GM06990 (cell line): ENCODE measurements at regions not wholly inside any gene's neighbourhood (a gene's known extent, or its start where the extent isn't known, plus 50 kb on each side); places are given as distances from the start of the nearest gene placed in this dataset.

Experiments used
- DNase-seq: peaks from one replicate; pipeline ENCODE4 v3.0.0-alpha.2; 2011; ENCODE audit not compliant: insufficient read length; ENCODE audit errors: extremely low read depth
- H3K27me3 ChIP-seq: replicated peaks from 2 replicates; pipeline ENCODE4 v1.6.0; 2011; ENCODE audit warnings: low read length; ENCODE audit not compliant: control insufficient read depth, insufficient read depth
- H3K36me3 ChIP-seq: 2 replicates; pipeline ENCODE4 v1.5.1; 2011; ENCODE audit warnings: low read length; ENCODE audit not compliant: control insufficient read depth, insufficient read depth
- H3K4me3 ChIP-seq: replicated peaks from 2 replicates; pipeline ENCODE4 v1.5.1; 2011; ENCODE audit warnings: low read depth, mild to moderate bottlenecking, control low read depth, low read length
- TF ChIP-seq, protein P1 (sequence below): IDR thresholded peaks from 2 replicates; pipeline ENCODE4 v1.5.1; 2011; ENCODE audit warnings: low read length, control low read depth, mild to moderate bottlenecking, inconsistent platforms; ENCODE audit not compliant: insufficient read depth, poor library complexity, severe bottlenecking

GRCh38 chr3:29195056-29195455, 85.8 kb upstream of the RBMS3 start:
- Histone ChIP-seq H3K36me3 (no peaks in the 10 kb centered on the region), H3K27me3 (no peaks in the 10 kb centered on the region), H3K4me3 (no peak overlapping the region)
- no peak for DNase-seq
- TF ChIP-seq, protein P1, sequence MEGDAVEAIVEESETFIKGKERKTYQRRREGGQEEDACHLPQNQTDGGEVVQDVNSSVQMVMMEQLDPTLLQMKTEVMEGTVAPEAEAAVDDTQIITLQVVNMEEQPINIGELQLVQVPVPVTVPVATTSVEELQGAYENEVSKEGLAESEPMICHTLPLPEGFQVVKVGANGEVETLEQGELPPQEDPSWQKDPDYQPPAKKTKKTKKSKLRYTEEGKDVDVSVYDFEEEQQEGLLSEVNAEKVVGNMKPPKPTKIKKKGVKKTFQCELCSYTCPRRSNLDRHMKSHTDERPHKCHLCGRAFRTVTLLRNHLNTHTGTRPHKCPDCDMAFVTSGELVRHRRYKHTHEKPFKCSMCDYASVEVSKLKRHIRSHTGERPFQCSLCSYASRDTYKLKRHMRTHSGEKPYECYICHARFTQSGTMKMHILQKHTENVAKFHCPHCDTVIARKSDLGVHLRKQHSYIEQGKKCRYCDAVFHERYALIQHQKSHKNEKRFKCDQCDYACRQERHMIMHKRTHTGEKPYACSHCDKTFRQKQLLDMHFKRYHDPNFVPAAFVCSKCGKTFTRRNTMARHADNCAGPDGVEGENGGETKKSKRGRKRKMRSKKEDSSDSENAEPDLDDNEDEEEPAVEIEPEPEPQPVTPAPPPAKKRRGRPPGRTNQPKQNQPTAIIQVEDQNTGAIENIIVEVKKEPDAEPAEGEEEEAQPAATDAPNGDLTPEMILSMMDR: no peak

DNA sequence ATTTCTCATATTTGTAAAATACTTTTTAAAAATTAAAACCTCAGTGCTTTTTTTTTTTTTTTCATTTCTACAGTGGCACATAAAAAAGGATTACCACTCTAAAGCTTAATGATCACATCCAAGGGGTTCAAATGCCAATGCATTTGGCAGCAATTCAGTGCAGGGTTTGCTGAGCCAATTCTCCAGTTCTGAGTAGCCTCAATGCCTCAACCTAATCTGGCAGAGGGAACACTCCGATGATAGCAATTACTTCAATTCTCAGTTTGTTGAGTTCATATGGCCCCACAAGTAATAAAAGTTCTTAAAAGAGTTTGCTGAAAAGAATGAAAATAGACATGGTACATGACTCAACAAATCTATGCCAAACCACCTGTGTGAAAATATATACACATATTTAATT, 79.3 kb upstream of the RBMS3 start:
- TF ChIP-seq, protein P1: no peak
- no peak for DNase-seq
- Histone ChIP-seq H3K27me3 (no peaks in the 10 kb centered on the region), H3K4me3 (no peak overlapping the region), H3K36me3 (no peaks in the 10 kb centered on the region)

DNA sequence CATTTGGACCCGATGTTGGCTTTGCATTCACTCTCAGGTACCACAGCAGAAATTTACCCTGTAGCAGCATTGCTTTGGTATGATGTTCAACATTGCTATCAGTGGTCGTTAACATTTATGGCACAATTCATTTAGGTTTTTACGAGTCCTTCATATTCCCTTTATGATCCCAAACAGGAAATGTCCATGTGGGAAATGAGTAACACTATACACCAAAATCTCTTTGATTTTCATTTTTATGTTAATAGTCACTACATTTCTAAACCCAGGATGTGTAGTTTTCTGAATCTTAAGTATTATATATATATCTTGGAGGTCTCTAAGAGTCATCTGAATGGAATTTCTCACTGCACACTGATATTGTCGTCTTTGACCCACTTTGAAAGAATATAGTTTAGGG, 78.5 kb upstream of the RBMS3 start:
- no peaks in the 10 kb centered on the region for H3K27me3 ChIP-seq
- no peak overlapping the region for H3K4me3 ChIP-seq
- TF ChIP-seq, protein P1: no peak
- no peaks in the 10 kb centered on the region for H3K36me3 ChIP-seq
- no peak for DNase-seq

DNA sequence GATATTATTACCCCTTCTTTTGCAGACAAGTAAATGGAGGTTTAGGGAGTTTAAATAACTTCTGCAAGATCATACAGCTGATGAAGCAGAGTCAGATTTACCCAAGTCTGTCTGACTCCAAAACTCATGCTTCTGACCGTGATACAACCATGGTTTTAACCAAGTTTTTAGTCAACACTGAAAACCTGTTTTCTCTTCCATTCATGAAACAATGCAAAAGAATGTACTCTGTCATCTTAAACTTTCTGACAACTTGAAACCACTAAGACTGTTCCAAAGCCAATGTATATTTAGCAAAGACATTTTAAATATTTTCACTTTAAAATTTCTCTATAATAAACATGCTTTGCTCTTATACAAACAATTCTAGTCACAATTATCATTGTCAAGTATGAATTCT, 77.0 kb upstream of the RBMS3 start:
- TF ChIP-seq, protein P1: no peak
- no peaks in the 10 kb centered on the region for H3K36me3 ChIP-seq
- H3K27me3 ChIP-seq: no peaks in the 10 kb centered on the region
- no peak overlapping the region for H3K4me3 ChIP-seq
- no peak for DNase-seq

DNA sequence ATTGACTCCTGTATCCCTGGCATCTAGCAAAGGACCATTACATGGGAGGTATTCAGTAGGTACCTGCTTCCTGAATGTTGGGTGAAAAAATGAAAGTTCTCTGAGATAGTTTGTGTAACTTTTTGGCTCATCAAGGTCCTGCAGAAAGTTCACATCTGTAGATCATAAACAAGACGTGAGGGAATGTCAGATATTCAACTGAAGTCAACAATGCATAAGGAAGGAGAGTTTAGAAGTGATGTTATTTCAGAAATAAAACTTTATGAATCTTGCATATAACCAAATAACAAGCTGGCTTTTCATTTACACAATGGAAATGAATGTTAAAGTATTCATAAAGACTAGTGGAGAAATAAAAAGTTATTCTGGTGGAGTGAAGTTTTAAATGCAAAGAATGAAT, 73.4 kb upstream of the RBMS3 start:
- DNase-seq: no peak
- TF ChIP-seq, protein P1: no peak
- no peak overlapping the region for H3K4me3 ChIP-seq
- H3K27me3 ChIP-seq: no peaks in the 10 kb centered on the region
- H3K36me3 ChIP-seq: no peaks in the 10 kb centered on the region

GRCh38 chr3:29212789-29213433, 68.0 kb upstream of the RBMS3 start:
- no peaks in the 10 kb centered on the region for H3K36me3 ChIP-seq
- TF ChIP-seq, protein P1: no peak
- DNase-seq: no peak
- H3K27me3 ChIP-seq: no peaks in the 10 kb centered on the region
- no peak overlapping the region for H3K4me3 ChIP-seq
